Thoracic aorta (tissue), 2 donors: ENCODE measurements at regions not wholly inside any gene's neighbourhood (a gene's known extent, or its start where the extent isn't known, plus 50 kb on each side); places are given as distances from the start of the nearest gene placed in this dataset.
A peak's percentile ranks its signal among the peaks of the same experiment; 100 is the strongest.

ENCODE experiments used
- ATAC-seq: fragments of 150-250 bp; one replicate; pipeline ENCODE4 v1.8.0; 2017; ENCODE audit warnings: low read depth; ENCODE audit not compliant: insufficient number of reproducible peaks, low FRiP score
- DNase-seq: peaks from one replicate; pipeline ENCODE4 v3.0.0-alpha.2; 2020; ENCODE audit warnings: low spot score
- H3K27ac ChIP-seq, 2 donors: fragments of 200-600 bp; sonication (generic); 1 replicate in 1 of 2; 2 replicates in 1 of 2; pipeline ENCODE4 v1.5.1; 2016; ENCODE audit warnings: mild to moderate bottlenecking in 2 of 2, moderate library complexity in 2 of 2
- H3K27me3 ChIP-seq: fragments of 200-600 bp; sonication (generic); replicated peaks from 2 replicates; pipeline ENCODE4 v1.6.0; 2016; ENCODE audit warnings: mild to moderate bottlenecking; ENCODE audit not compliant: insufficient read depth
- H3K36me3 ChIP-seq: fragments of 200-600 bp; sonication (generic); one replicate; pipeline ENCODE4 v1.5.1; 2016
- H3K4me1 ChIP-seq, 2 donors: fragments of 200-600 bp; sonication (generic); 1 replicate in 1 of 2; 2 replicates in 1 of 2; pipeline versions ENCODE4 v1.5.1 to v1.6.0; 2016; ENCODE audit warnings: low read depth in 2 of 2, mild to moderate bottlenecking in 1 of 2; ENCODE audit not compliant: control insufficient read depth in 1 of 2
- H3K4me3 ChIP-seq: fragments of 200-600 bp; sonication (generic); 2 replicates; pipeline ENCODE4 v1.5.1; 2016; ENCODE audit warnings: mild to moderate bottlenecking
- H3K9me3 ChIP-seq: fragments of 200-600 bp; sonication (generic); 2 replicates; pipeline ENCODE4 v1.5.1; 2016
- TF ChIP-seq, protein P1 (sequence below): fragments of 200-600 bp; sonication (generic); IDR thresholded peaks from one replicate; pipeline ENCODE4 v1.5.1; 2019; ENCODE audit warnings: antibody characterized with exemption

DNA sequence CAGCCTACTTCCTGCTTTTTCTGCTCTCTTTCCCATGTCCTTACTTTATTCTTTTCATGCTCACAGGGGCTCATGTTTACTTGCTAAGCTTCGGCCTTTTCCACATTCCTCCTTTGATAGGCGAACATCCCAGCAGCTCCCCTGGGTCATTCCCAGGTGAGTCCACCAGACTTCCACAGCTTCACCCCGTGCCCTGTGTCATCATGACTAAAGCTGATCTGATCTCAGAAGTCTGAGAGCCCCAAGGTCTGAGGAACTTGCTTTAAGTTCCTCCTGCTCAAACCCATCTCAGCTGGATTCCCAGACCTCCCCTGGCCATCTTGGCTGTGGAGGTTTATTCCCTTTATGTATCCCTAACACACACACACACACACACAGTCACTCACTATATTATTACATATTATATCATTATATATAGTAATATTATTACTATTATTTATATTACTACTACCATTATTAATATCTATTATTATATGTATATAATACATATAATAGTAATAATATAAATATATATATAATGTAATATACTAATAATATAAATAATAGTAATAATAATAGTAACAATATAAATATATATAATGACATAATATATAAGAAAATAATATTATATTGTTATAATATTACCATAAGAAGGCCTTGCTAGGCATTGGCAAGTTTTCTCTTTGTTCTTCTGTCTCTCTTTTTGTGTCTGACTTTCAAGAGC is 295.9 kb downstream of the PTEN start:
- H3K36me3 ChIP-seq, result no peaks in the 10 kb centered on the region
- no peak for ATAC-seq

GRCh38 chr10:88161070-88161469 is 297.6 kb downstream of the PTEN start:
- Histone ChIP-seq H3K9me3 (no peaks in the 10 kb centered on the region), H3K27ac (no peak overlapping the region), H3K4me3 (no peak overlapping the region), H3K27me3 (no peaks in the 10 kb centered on the region), H3K4me1 (peaks cover 20 to 35% of the 10 kb centered on the region in 2 donors), H3K36me3 (no peaks in the 10 kb centered on the region)
- no peak for DNase-seq
- ATAC-seq, result no peak
- TF ChIP-seq, protein P1, sequence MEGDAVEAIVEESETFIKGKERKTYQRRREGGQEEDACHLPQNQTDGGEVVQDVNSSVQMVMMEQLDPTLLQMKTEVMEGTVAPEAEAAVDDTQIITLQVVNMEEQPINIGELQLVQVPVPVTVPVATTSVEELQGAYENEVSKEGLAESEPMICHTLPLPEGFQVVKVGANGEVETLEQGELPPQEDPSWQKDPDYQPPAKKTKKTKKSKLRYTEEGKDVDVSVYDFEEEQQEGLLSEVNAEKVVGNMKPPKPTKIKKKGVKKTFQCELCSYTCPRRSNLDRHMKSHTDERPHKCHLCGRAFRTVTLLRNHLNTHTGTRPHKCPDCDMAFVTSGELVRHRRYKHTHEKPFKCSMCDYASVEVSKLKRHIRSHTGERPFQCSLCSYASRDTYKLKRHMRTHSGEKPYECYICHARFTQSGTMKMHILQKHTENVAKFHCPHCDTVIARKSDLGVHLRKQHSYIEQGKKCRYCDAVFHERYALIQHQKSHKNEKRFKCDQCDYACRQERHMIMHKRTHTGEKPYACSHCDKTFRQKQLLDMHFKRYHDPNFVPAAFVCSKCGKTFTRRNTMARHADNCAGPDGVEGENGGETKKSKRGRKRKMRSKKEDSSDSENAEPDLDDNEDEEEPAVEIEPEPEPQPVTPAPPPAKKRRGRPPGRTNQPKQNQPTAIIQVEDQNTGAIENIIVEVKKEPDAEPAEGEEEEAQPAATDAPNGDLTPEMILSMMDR, result no peak

More for the DNA sequence above, 295.9 kb downstream of the PTEN start:
- Histone ChIP-seq H3K4me3 (no peak overlapping the region), H3K9me3 (no peaks in the 10 kb centered on the region), H3K27ac (peak overlapping the region; percentile 7 to 87), H3K27me3 (no peaks in the 10 kb centered on the region), H3K4me1 (peaks cover 16 to 21% of the 10 kb centered on the region in 2 donors)
- TF ChIP-seq, protein P1, result no peak
- DNase-seq, result no peak

- H3K36me3 ChIP-seq, result no peaks in the 10 kb centered on the region
- H3K9me3 ChIP-seq, result no peaks in the 10 kb centered on the region
- peaks cover 25 to 42% of the 10 kb centered on the region in 2 donors for H3K4me1 ChIP-seq
- DNase-seq, result no peak
- no peak overlapping the region for H3K4me3 ChIP-seq
- TF ChIP-seq, protein P1, result no peak
- no peaks in the 10 kb centered on the region for H3K27me3 ChIP-seq
- no peak overlapping the region for H3K27ac ChIP-seq
- no peak for ATAC-seq
These were observed 298.3 kb downstream of the PTEN start for GRCh38 chr10:88161756-88162155.

DNA sequence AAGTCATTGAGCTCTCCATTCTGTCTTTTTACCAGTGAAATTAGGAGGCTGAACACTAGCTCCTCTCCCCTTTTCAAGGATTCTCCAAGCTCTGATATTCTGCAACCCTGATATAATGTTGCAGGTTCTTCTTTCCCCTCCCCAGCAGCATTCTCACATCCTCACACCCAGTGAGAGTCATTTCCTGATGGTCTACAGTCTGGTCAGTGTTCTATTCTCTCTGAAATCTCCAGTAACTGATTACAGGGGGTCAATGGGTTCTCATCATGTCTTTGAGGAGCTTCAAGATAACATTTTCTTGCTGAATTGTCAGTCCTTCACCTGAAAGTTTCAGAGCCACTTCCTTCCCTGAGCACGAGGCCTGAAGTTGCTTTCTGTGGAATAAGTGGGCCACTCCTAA is 299.4 kb downstream of the PTEN start:
- TF ChIP-seq, protein P1, result no peak
- H3K4me1 ChIP-seq, result peaks cover 18 to 39% of the 10 kb centered on the region in 2 donors
- ATAC-seq (no peak), DNase-seq (no peak)
- H3K27me3 ChIP-seq, result no peaks in the 10 kb centered on the region
- H3K4me3 ChIP-seq, result no peak overlapping the region
- H3K36me3 ChIP-seq, result no peaks in the 10 kb centered on the region
- H3K9me3 ChIP-seq, result no peaks in the 10 kb centered on the region
- H3K27ac ChIP-seq, result no peak overlapping the region

DNA sequence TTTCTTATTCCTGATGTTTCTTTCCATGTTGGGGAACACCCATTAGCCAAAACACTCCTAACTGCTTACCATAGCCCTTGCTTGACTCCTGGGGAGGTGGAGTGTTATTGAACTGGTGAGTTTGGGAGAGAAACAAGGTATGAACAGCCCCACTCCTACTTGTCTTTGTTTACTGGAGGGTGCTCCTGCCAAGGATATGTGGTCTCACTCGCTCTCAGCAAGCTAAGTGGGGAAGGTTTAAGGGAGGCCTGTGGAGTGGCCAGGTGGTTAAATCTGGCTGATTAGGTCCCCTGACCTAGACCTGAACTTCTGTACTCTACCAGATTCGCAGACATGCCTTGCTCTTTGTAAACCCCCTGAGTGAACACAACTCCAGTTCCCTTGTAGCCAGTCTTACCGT is 300.1 kb downstream of the PTEN start:
- Histone ChIP-seq H3K27me3 (no peaks in the 10 kb centered on the region), H3K9me3 (no peaks in the 10 kb centered on the region), H3K4me3 (no peak overlapping the region), H3K4me1 (peaks cover 11 to 32% of the 10 kb centered on the region in 2 donors), H3K36me3 (no peaks in the 10 kb centered on the region), H3K27ac (no peak overlapping the region)
- ATAC-seq (no peak), DNase-seq (no peak)
- TF ChIP-seq, protein P1, result no peak
